Gastrocnemius medialis (tissue), 4 donors: ENCODE measurements at regions not wholly inside any gene's neighbourhood (a gene's known extent, or its start where the extent isn't known, plus 50 kb on each side); places are given as distances from the start of the nearest gene placed in this dataset.

ENCODE experiments used
- POLR2A ChIP-seq, 2 donors: fragments of 450-650 bp; IDR thresholded peaks; one replicate each; pipeline ENCODE4 v1.6.1; 2017; ENCODE audit warnings: antibody characterized with exemption in 2 of 2, mild to moderate bottlenecking in 2 of 2, moderate library complexity in 2 of 2
- TF ChIP-seq, protein P1 (sequence below), 5 experiments: fragments of 450-650 bp in 3 of 5; fragments of 200-600 bp in 2 of 5; sonication (generic) in 2 of 5; IDR thresholded peaks in 4 of 5; conservative IDR thresholded peaks in 1 of 5; 1 replicate in 4 of 5; 2 replicates in 1 of 5; pipeline ENCODE4 v1.5.1; 2016 to 2019; ENCODE audit warnings: antibody characterized with exemption in 5 of 5, mild to moderate bottlenecking in 3 of 5, moderate library complexity in 3 of 5

DNA sequence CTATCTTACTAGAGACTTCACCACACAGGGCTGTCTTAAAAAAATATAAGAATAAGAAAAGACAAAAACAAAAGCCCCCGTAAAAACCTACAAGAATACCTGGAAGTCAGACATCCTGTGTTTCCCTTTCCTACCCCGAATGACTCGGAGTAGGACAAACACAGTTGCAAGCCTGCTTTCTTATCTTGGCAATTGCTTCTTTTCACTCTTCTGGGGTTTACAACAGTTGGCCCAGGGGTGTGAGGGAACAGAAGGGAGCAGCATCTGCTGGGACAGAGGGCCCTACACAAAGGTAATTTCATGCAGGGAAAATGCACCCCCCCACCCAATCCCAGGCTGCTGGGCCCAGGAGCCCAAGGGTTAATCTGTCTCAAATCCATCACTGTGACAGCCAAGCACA lies 220.6 kb downstream of the ARHGAP12 start:
- TF ChIP-seq, protein P1, sequence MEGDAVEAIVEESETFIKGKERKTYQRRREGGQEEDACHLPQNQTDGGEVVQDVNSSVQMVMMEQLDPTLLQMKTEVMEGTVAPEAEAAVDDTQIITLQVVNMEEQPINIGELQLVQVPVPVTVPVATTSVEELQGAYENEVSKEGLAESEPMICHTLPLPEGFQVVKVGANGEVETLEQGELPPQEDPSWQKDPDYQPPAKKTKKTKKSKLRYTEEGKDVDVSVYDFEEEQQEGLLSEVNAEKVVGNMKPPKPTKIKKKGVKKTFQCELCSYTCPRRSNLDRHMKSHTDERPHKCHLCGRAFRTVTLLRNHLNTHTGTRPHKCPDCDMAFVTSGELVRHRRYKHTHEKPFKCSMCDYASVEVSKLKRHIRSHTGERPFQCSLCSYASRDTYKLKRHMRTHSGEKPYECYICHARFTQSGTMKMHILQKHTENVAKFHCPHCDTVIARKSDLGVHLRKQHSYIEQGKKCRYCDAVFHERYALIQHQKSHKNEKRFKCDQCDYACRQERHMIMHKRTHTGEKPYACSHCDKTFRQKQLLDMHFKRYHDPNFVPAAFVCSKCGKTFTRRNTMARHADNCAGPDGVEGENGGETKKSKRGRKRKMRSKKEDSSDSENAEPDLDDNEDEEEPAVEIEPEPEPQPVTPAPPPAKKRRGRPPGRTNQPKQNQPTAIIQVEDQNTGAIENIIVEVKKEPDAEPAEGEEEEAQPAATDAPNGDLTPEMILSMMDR (IDR thresholded peaks at IDR 0.05 in 4 of 5, conservative IDR thresholded peaks at IDR 0.05 in 1 of 5): no peak
- TF ChIP-seq POLR2A (IDR thresholded peaks at IDR 0.05): no peak
